ENCODE measurements at regions not wholly inside any gene's neighbourhood (a gene's known extent, or its start where the extent isn't known, plus 50 kb on each side); places are given as distances from the start of the nearest gene placed in this dataset.

DNA sequence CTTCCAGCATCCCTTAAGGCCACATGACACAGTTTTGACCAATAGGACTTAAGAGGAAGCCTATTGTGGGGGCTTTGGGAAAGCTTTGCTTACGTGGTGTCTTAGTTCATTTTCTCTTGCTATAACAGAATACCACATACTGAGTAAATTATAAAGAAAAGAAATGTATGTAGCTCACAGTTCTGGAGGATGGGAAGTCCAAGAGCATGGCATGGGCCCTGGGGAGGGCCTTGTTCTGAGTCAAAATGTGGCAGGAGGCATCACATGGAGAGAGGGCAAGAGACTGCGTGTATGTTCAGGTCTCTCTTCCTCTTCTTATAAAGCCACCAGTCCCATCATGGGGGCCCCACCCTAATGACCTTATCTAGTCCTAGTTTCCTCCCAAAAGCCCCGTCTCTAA, 68.6 kb upstream of the CPEB4 start:
- DNase-seq (ENCODE audit: extremely low spot score, unreplicated experiment), result no peak
- peaks cover 54% of the 10 kb centered on the region for H3K4me1 Mint-ChIP-seq (ENCODE audit: unreplicated experiment)
- no peak overlapping the region for H3K27ac Mint-ChIP-seq
- TF ChIP-seq, protein P1, sequence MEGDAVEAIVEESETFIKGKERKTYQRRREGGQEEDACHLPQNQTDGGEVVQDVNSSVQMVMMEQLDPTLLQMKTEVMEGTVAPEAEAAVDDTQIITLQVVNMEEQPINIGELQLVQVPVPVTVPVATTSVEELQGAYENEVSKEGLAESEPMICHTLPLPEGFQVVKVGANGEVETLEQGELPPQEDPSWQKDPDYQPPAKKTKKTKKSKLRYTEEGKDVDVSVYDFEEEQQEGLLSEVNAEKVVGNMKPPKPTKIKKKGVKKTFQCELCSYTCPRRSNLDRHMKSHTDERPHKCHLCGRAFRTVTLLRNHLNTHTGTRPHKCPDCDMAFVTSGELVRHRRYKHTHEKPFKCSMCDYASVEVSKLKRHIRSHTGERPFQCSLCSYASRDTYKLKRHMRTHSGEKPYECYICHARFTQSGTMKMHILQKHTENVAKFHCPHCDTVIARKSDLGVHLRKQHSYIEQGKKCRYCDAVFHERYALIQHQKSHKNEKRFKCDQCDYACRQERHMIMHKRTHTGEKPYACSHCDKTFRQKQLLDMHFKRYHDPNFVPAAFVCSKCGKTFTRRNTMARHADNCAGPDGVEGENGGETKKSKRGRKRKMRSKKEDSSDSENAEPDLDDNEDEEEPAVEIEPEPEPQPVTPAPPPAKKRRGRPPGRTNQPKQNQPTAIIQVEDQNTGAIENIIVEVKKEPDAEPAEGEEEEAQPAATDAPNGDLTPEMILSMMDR (conservative IDR thresholded peaks at IDR 0.05), result no peak
- no peaks in the 10 kb centered on the region for H3K27me3 Mint-ChIP-seq
- no peak overlapping the region for H3K4me3 Mint-ChIP-seq
- H3K9me3 Mint-ChIP-seq, result peaks cover 5% of the 10 kb centered on the region
- H3K36me3 Mint-ChIP-seq, result peaks cover 4% of the 10 kb centered on the region

DNA sequence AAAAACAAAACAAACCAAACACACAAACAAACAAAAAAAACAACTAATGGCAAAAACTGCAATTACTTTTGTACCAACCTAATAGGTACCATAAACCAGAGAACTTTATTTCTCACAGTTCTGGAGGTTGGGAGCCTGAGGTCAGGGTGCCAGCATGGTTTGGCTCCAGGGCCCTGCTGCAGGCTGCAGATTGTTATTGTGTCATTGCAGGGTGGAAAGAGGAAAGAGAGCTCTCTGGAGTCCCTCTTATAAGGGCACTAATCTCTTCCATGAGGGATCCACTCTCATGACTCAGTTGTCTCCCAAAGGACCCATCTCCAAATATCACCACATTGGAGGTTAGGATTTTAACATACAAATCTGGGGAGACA, 64.9 kb upstream of the CPEB4 start:
- Mint-ChIP-seq H3K4me3 (no peak overlapping the region), H3K9me3 (peaks cover 6% of the 10 kb centered on the region), H3K4me1 (ENCODE audit: unreplicated experiment) (peaks cover 43% of the 10 kb centered on the region), H3K36me3 (peaks cover 6% of the 10 kb centered on the region), H3K27ac (peak overlapping the region; percentile 90), H3K27me3 (no peaks in the 10 kb centered on the region)
- TF ChIP-seq, protein P1 (conservative IDR thresholded peaks at IDR 0.05), result no peak
- no peak for DNase-seq (ENCODE audit: extremely low spot score, unreplicated experiment)

DNA sequence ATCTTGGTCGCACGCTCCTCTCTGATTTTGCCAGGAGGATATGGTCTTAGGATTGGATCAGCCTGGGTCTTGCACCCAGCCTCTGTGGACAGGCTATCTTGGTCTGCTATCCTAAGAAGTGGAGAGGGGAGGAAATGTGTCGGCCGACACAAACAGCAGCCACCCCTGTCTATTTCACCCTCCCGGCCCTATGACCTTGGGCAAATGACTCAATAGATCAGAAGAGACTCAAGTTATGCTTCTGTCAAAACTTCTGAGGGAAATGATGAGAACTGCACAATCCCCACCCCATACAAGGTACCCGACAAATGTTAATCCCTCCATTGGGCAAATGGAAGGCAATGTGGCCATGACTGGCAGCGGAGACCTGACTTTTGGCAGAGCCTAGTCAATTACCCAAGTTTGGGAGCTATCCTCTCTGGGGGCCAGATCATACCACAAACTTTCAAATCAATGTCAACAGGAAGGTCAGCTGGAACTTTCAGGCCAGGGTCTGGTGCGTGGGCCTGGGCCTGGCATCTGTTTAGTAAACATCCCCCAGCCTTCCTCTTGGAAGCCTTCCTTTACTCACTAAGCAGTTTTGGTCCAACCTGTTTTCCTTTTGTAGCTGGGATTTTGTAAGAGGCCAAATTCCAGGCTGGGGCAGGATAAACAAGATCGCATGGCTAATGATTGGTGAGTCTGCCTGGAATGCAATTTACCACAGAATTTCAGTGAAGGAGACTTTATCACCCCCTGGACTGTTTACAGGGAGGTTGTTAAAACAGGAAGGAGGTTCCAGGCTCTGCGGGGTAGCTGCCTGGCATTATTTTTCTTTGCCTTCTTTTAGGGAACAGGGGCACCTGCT, 64.2 kb upstream of the CPEB4 start:
- DNase-seq (ENCODE audit: extremely low spot score, unreplicated experiment), result no peak
- Mint-ChIP-seq H3K36me3 (peaks cover 7% of the 10 kb centered on the region), H3K9me3 (peaks cover 6% of the 10 kb centered on the region), H3K27ac (peak overlapping the region; percentile 90), H3K27me3 (no peaks in the 10 kb centered on the region), H3K4me1 (ENCODE audit: unreplicated experiment) (peaks cover 43% of the 10 kb centered on the region), H3K4me3 (peak overlapping the region; percentile 49)
- TF ChIP-seq, protein P1 (conservative IDR thresholded peaks at IDR 0.05), result no peak

DNA sequence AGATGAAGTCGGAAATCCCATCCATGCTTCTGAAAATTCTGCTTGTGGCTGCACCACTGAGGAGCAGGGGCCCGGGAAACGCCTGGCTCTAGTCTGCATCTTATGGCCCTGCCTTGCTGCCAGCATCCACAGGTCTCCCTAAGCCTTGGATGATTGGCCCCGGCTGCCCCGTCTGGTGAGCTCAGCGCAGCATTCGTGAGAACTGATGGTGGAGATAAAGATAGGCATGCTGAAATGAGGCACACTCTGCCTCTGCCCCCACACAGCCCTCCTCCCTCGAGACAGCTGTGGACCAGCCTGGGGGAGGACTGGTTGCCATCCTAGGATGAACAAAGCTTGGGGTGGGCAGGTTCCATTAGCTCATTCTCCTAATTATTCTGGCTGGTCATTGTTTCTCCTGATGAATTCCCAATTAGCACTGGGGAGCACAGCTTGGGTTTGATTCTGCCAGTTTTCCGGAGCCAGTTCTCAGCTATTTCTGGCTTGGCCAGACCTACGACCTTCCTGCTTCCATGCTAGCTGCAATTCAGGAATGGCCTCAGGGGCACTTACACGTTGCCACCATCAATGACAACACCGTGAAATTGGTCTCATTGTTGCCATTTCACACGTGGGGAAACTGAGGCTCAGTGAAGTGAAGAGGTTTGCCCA, 62.8 kb upstream of the CPEB4 start:
- Mint-ChIP-seq H3K36me3 (peaks cover 7% of the 10 kb centered on the region), H3K9me3 (peaks cover 6% of the 10 kb centered on the region), H3K4me1 (ENCODE audit: unreplicated experiment) (peaks cover 46% of the 10 kb centered on the region), H3K27me3 (peaks cover 3% of the 10 kb centered on the region), H3K4me3 (no peak overlapping the region), H3K27ac (peak overlapping the region; percentile 90)
- no peak for DNase-seq (ENCODE audit: extremely low spot score, unreplicated experiment)
- TF ChIP-seq, protein P1 (conservative IDR thresholded peaks at IDR 0.05), result no peak

DNA sequence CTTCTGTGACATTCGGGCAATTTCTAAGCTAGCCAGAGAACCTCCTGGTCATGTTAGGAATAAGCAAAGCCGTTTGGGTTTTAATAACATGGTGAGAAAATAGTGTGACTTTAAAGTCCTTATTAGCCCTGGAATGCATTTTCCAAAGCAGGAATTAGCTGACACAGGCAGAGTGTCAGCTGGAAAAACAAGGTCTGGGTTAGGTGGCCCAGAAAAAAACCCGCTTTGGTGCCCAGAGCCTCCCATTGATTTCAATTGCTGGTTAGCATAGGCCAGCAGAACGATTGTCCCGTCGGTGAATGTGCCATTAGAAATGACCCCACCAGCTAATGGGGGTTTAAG, 62.1 kb upstream of the CPEB4 start:
- peaks cover 39% of the 10 kb centered on the region for H3K4me1 Mint-ChIP-seq (ENCODE audit: unreplicated experiment)
- peaks cover 3% of the 10 kb centered on the region for H3K27me3 Mint-ChIP-seq
- TF ChIP-seq, protein P1 (conservative IDR thresholded peaks at IDR 0.05), result no peak
- no peak overlapping the region for H3K4me3 Mint-ChIP-seq
- DNase-seq (ENCODE audit: extremely low spot score, unreplicated experiment), result no peak
- H3K27ac Mint-ChIP-seq, result no peak overlapping the region
- peaks cover 7% of the 10 kb centered on the region for H3K36me3 Mint-ChIP-seq
- H3K9me3 Mint-ChIP-seq, result peaks cover 6% of the 10 kb centered on the region
